Spleen (tissue), 7 donors: ENCODE measurements at regions not wholly inside any gene's neighbourhood (a gene's known extent, or its start where the extent isn't known, plus 50 kb on each side); places are given as distances from the start of the nearest gene placed in this dataset.

ENCODE experiments used
- POLR2A ChIP-seq, 3 donors: fragments of 450-650 bp; IDR thresholded peaks; one replicate each; pipeline ENCODE4 v1.5.1; 2017; ENCODE audit warnings: antibody characterized with exemption in 3 of 3, mild to moderate bottlenecking in 1 of 3
- POLR2AphosphoS5 ChIP-seq, 3 donors: sonication (generic); formaldehyde crosslinking; IDR thresholded peaks; one replicate each; pipeline ENCODE4 v1.5.1; 2017; ENCODE audit warnings: antibody characterized with exemption in 3 of 3
- TF ChIP-seq, protein P1 (sequence below), 11 experiments: fragments of 200-600 bp in 7 of 11; fragments of 450-650 bp in 4 of 11; sonication (generic) in 4 of 11; IDR thresholded peaks in 8 of 11; conservative IDR thresholded peaks in 3 of 11; 1 replicate in 7 of 11; 2 replicates in 4 of 11; pipeline versions ENCODE4 v1.4.0 to v1.8.0; 2016 to 2021; ENCODE audit warnings: antibody characterized with exemption in 11 of 11, inconsistent platforms in 4 of 11, mild to moderate bottlenecking in 1 of 11
- donor health status: DM: no; HTN: no; CAD: no; lungs with moderate emphysema.
- donor health status: DM: no; HTN: no; CAD: no.
- donor health status: DM: no; HTN: no; CAD: no.

DNA sequence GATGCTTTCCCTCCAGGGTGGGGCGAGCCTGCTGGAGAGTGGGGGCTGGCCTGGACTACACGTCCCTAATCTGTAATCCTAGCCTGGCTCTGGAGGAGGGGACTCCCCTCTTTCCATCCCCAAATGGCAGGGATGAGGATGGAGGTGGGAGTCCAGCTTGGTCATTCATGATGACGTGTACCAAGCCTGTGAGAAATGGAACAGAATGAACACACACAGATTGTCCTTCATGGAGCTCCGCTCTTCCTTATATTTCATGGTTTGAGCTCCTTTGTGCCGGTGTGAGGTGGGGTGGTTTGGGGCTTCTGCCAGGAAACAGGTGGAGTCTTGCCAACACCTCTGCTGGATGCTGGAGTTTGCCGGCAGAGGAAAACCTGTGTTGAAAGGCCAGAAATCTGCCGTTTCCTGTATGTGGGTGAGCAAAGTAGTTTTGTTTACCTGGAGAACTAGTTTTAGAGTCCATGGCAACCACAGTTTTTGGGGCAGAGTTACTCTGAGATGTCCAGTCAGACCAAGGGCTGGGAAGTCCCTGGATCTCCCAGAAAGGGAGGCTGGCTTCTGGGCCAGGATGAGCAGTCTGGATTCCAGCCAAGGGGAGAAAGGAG, 417.6 kb upstream of the MEX3C start:
- no peak for TF ChIP-seq POLR2A (IDR thresholded peaks at IDR 0.05)
- TF ChIP-seq, protein P1, sequence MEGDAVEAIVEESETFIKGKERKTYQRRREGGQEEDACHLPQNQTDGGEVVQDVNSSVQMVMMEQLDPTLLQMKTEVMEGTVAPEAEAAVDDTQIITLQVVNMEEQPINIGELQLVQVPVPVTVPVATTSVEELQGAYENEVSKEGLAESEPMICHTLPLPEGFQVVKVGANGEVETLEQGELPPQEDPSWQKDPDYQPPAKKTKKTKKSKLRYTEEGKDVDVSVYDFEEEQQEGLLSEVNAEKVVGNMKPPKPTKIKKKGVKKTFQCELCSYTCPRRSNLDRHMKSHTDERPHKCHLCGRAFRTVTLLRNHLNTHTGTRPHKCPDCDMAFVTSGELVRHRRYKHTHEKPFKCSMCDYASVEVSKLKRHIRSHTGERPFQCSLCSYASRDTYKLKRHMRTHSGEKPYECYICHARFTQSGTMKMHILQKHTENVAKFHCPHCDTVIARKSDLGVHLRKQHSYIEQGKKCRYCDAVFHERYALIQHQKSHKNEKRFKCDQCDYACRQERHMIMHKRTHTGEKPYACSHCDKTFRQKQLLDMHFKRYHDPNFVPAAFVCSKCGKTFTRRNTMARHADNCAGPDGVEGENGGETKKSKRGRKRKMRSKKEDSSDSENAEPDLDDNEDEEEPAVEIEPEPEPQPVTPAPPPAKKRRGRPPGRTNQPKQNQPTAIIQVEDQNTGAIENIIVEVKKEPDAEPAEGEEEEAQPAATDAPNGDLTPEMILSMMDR (IDR thresholded peaks at IDR 0.05 in 8 of 11, conservative IDR thresholded peaks at IDR 0.05 in 3 of 11), result no peak
- no peak for TF ChIP-seq POLR2AphosphoS5 (IDR thresholded peaks at IDR 0.05)
